HG02973 (cell line): ENCODE measurements at regions not wholly inside any gene's neighbourhood (a gene's known extent, or its start where the extent isn't known, plus 50 kb on each side); places are given as distances from the start of the nearest gene placed in this dataset.

ENCODE experiments used
- ATAC-seq: cut with Tn5 transposase; IDR thresholded peaks from one replicate; pipeline ENCODE4 v1.9.1; 2021; ENCODE audit warnings: moderate library complexity; ENCODE audit not compliant: unreplicated experiment

GRCh38 chr5:106923409-106923808 is 747.3 kb downstream of the EFNA5 start:
- no peak for ATAC-seq

DNA sequence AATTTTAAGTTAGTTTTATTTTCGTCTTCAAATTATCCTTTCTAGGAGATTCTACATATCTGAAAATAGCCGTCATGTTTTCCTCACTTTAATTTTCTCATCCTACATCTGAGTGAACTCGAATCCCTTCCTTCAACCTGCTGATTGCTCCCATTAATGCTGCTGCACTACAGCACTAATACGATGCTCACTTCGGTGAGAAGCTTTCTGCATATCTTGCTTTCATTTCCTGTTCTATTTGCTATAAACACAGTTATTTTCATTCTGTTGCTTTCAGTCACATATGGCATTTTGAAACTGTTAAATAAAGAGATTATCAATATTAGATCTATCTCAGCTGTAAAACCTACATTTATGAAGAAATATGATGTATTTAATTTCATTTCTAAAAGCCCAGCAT is 749.2 kb downstream of the EFNA5 start:
- ATAC-seq, result no peak

- ATAC-seq, result no peak
These were observed 760.3 kb downstream of the EFNA5 start for GRCh38 chr5:106910486-106910885.

DNA sequence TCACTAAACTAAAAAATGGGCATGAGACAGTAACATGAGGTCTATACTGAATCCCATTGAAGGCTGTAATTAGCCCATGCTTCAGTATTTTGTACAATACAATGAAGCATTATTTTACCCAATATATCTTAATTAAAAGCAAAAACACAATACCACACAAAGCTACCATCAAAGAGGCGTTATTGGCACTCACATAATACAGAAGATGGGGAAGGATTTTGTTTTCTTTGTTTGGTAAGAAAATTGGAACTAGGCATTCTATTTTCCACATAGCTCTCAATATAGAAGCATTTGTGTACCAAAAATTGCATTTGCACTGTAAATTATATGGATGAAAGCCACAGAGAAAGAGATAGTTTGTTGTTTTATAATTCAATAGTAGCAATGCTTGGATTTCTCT is 761.0 kb downstream of the EFNA5 start:
- no peak for ATAC-seq

DNA sequence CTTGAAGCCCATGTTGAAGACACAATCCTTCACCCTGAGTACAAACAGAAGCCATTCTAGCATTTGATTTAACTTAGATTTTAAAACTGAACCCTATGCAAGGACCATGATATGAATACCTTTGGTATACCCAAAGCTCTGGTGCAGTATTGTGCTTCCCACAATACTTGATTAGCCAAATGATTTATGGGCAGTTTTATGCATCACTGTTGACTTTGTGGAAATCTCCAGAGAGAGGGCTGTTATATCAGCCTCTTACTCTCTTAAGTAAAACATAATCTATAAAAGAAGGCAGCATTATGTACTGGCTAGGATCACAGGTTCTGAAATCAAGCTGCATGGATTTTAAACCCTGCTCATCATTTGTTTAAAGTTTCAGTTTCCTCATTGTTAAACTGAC is 762.8 kb downstream of the EFNA5 start:
- ATAC-seq, result no peak

GRCh38 chr5:106906199-106906598 is 764.5 kb downstream of the EFNA5 start:
- ATAC-seq, result no peak

- ATAC-seq, result no peak
These were observed 775.8 kb downstream of the EFNA5 start for GRCh38 chr5:106894964-106895363.

DNA sequence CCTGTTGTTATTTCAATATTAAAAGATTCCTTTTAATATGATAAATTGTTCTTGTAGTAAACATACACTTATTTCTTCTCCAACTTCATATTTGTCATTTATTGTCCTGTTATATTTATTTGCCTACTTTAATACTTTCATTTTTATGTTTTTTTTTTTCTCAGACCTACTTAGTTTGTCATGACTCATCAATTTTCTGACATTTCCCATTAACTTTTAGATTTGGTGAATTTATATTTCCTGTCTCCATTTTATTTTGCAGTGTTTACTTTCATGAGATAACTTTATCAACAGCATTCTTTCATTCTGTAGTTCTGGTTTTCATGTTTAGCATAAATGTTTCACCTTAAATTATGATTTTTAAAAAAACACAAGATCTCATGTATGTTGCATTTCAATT is 788.7 kb downstream of the EFNA5 start:
- ATAC-seq, result no peak

DNA sequence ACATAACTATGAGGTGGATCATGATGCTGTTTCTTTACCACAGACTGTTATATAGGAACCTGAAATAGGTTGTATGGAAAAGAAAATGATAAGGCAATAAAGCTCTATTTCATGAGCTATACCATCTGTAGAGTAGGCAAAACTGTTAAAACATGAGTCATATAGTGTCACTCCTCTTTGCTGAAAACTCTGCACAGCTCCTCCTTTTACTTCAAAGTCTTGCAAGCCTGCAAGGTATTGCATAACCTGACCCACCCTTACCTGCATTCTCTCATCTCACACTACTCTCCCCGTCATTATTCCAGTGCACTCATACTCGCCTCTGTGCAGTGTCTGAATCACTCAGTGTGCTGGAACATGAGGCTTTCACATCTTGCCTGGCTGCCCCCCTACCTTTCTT is 790.1 kb downstream of the EFNA5 start:
- ATAC-seq, result no peak

DNA sequence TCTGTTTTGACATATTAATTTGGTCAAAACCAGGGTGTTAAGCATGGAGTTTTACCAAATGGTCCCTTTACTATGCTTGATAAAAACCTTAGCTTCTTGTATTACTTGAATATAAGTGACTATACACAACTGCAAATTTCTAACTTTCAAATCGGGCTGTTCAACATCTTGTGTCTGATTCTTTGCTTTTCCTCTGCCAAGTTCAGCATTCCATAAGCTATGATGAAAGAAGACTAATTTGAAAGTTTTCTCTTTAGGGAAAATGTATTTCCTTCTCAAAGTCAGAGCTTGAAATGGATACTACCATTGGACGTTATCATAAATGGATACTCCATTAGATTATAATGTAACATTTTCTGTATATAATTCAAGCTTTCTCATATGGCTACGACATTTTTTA is 792.9 kb downstream of the EFNA5 start:
- no peak for ATAC-seq

DNA sequence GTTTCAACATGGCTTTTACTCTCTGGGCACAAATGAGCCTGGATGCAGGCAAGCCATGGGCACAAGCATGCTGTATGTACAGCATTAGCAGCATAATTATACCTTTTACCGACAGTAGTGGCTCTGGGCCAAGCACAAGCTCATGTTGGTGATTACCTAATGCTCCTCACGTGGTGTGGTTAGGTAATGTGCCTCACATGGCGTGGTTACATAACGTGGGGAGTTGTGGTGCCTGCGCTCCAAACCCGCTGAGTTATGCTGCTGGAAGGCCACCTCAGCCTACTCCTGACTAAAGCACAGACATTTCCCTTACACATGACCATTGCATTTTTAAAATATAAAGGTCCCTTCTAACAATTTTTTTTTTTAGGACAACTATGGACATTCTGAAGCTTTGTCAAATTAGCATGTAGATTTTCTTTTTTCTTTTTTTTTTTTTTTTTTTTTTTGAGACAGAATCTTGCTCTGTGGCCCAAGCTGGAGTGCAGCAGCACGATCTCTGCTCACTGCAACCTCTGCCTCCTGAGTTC is 794.0 kb downstream of the EFNA5 start:
- no peak for ATAC-seq

DNA sequence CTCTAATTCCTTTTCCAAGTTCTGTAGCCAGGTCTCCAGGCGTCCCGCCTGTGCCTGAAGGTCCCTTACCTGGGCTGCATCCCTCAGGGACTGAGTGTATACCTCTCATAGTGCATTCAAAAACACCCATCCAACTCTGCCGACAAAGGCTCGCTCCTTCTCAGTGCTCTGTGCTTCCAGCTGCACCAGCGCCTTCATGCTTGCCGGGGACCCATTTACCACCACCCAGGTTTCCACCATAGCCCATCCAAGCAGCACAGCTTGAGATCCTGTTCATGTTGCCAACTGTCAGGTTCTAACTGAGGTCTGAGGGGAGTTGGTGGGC is 794.5 kb downstream of the EFNA5 start:
- ATAC-seq, result no peak

DNA sequence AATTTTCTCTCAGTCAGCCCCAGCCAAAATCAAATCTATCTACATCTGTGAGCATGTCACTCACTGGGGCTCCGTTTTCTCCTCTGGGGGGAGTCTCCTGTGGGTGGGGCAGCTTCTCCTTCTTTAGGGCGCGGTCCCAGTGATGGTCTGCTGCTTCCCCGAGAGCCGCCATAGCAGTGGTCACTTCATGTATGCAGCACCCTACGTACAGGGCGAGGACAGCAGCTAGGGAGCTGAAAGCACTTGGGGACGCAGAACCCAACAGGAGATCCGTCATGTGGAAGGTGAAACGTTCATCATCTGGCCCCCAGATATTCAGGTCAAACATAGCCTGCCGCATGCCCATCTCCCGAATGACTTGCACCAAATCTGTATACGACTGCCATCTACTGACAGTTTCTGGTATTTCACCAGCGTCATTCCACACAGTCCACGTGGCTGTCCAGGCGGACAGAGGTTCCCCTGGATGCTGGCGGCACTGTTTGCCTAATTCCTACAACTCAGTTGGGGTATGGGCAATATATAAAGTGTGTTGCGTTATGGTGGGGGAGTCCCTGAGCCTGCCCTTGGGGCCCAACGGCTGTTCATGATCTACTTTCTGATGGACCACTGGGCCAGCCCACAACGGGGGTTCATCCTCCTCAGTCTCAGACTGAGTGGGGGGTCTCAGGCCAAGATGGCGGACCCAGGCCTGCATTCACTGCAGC is 795.0 kb downstream of the EFNA5 start:
- ATAC-seq, result no peak

DNA sequence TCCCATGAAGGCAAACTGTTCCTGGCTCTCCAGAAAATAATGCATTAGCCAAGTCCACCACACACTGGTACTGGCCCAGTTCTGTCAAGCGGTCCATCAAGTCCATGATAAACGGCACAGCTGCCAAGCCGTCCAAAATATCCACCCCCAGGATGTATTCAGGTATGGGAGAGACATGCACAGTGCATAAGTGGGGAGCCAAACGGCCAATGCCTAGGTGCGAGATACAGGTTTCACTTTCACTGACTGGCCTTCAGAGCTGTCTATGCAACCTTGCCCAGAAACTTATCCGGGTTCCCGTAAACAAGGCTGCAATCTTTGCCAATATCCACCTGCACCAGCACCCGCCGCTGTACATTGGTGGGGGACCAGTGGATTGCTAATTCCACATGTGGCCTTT is 795.8 kb downstream of the EFNA5 start:
- no peak for ATAC-seq

- ATAC-seq, result no peak
These were observed 796.2 kb downstream of the EFNA5 start for GRCh38 chr5:106874531-106874930.

DNA sequence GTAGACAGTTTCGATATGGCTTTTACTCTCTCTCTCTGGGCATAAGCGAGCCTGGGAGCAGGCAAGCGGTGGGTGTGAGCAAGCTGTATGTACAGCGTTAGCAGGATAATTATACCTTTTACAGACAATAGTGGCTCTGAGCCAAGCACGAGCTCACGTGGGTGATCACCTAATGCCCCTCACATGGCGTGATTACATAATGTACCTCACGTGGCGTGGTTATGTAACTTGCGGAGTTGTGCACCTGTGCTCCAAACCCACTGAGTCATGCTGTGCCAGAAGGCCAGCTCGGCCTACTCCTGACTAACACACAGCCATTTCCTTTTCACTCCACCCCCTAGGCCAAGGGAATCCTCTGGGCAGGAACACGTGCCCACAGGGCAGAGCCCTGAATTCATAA is 797.2 kb downstream of the EFNA5 start:
- ATAC-seq, result no peak

DNA sequence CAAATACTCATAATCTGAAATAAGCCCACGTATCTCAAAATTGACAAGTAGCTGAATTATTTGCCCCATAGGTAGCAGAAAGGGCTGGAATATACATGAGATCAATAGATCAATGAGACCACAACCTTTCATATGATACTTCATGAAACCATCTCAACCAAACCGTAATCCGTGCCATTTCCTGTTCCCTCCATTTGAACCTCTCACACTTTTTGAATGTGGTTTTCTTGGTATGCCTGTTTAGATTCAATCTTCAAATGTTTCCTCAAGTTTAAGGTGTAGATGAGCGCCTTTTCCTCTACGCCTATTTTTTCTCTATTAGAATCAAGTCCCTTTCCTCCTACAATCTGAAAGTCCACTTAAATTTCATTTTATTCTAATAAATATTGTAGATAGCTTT is 805.5 kb downstream of the EFNA5 start:
- ATAC-seq, result no peak

GRCh38 chr5:106862450-106863193 is 808.1 kb downstream of the EFNA5 start:
- ATAC-seq, result no peak

DNA sequence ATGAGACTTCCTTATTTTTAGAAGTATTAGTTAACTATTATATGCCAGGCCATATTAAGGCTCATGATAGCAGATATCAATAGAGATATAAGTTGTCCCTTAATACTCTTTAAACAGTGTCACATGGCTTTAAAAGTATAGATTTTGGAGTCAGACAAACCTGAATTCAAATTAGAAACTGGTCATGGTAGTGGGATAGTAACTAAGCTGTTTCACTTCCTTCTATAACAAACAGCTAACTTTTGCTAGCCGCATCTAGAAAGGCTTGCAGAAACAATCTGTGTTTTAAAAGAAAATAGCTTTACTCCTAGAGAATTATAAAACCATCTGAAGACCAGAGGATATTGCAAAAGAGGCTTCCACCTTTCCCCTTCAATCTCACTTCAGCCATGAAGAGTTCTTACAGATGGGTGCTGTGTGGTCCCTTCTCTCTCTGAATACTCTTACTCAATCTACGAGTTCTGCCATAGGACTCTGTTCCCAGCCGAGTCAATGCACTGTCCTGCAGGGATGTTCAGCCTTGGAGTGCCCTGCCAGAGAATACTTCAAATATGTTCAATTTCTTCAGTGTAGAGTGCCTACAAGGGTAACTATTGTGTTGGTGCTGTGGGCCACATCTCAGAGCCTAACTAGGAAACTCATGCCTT is 810.2 kb downstream of the EFNA5 start:
- no peak for ATAC-seq

- ATAC-seq, result no peak
These were observed 812.1 kb downstream of the EFNA5 start for GRCh38 chr5:106858616-106859015.

DNA sequence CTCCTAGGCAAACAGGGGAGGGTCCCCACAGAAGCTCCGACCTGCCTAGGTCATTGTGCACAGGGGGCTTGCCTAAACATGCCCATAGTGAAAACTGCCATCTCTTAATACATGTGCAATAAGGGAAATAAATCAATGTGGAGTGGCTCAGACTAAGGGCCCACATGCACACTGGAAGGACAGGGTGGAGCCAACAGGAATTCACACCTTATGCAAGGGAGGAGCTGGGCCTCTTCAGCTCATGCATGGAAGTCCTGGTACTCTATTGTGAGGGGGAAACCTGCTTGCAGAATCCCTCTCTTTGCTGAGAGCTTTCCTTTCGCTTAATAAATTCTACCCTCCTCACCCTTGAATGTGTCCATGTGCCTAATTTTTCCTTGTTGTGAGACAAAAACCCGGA is 815.8 kb downstream of the EFNA5 start:
- no peak for ATAC-seq

GRCh38 chr5:106854105-106854687 is 816.5 kb downstream of the EFNA5 start:
- no peak for ATAC-seq
